ENCODE measurements at regions not wholly inside any gene's neighbourhood (a gene's known extent, or its start where the extent isn't known, plus 50 kb on each side); places are given as distances from the start of the nearest gene placed in this dataset.
"Not testable (repeated sequence)": the region's sequence is repeated elsewhere in the genome, so short reads cannot be mapped to it uniquely, and the experiment has no call there.

DNA sequence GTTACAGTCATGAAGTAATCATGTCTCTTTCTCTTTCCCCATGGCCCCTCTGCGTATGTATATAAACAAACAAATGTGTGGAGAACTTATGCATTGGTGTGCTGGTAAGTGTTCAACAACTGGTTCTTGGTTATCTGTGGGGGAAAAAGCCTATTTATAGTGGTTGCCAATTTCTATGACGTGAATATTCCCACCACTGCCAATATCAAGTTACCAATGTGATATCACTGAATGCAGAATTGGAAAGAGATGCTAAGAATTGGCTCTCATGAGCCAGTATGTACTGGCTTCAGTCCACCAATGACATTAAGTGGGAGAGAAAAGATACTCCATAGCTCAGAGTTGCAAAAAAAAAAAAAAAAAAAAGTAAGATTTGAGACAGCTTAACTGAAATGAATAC is 399.7 kb downstream of the REEP3 start:
- DNase-seq (ENCODE audit: low read depth) = no peak

DNA sequence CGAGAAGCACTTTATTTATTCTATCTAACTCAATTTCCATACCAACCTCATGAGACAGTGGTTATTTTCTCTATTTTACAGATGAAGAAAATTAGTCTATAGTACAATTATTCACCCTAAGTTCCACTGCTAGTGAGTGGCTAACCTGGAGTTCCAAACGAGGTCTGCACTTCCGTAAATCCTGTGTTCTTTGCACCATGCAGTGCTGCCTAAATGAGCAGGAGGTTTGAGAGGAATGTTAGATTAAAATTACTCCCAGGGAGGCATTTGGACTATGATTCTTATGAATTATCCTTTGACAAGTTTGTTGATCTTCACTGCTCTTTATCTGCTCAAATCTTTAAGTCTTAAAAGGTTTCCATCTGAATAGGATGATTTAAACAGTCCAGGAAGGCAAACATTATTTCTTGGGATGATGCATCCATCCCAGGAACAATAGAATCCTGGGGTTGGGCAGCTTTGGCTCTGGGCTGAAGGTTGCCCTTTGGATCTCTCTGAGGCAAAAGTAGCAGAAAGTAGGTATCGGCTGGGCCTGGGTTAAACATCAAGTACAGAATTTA is 400.8 kb downstream of the REEP3 start:
- no peak for DNase-seq (ENCODE audit: low read depth)

DNA sequence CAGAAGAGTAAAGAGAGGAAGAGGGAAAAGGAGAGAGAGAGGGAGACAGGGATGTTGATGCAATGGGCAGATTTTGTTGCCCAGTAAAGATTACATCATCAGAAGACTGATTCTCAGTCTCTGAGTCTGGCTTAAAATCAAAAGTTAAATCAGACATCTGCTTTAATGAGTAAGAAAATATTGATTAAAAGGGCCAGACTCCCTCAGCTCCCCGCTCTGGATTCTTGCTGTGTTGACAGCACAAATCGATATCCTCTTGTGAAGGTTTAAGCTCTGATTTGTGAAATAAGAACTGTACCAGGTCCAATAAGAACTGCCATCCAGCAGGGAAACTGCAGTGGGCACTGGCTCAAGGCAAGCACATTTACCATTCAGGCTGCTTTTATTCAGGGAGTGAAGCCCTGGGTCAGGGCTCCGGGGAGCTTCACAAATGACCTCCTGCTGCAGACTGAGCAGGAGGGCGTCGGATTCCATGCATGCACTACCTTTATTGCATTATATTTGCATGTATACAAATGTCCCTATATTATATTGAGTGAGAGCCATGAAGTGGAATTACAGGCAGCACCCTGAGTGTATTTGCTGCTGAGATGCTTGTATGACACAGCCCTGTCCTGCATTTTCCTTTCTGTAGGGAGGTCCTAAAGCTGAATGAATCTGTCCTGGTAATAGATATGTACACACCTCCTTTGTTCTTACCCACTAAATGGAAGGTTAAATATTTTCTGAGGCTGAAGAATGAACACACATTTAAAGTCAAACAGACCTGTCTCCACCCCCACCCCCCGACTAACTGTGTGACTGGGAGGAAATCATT is 401.5 kb downstream of the REEP3 start:
- no peak for DNase-seq (ENCODE audit: low read depth)

DNA sequence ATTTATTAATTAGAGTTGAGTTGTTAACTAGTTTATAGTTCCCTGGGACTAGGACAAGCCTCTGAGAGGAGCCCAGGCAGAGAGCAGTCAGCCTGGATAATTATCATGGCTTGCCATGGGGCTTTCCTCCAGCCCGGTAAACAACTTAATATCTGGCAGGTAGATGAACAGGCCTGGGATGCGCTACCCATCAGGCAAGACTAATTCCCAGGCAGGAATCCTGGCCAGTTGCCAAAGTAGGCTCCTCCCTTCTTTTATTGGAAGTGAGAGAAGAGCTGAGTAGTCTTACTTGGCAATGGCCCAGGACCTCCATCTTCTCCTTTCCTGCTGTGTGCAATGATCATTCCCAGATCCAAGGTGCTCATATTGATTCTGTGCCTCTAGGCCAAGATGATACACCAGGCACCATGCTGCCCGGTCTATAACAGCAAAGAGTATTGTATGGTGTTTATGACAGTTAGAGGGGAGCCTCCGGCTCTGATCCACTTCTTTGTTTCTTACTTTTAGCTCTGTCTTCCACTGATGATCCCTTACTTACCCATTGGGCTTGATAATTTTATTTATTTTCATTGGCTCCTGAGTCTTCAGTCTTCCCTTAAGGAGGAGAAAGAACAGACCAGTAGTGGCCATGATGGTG is 408.7 kb downstream of the REEP3 start:
- peak; percentile 7 for DNase-seq (ENCODE audit: low read depth)

DNA sequence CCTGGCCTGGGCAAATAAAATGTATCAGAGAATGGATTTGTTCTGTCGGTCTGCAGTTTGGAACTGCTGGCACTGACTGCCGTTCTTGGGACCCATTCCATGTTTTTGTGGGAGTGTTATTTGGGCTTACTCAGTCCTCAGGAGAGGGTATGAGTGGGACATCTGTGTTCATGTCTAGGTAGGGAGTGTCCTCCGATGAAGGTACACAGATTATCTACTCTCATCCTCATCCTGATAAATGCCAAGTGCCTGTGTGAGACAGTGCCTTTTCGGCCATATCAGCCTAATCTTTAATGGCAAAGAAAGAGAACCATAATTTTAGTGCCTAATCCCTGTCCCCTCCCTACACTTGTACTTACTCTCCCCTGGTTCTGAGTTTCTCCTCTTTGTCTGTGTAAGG is 409.4 kb downstream of the REEP3 start:
- no peak for DNase-seq (ENCODE audit: low read depth)

DNA sequence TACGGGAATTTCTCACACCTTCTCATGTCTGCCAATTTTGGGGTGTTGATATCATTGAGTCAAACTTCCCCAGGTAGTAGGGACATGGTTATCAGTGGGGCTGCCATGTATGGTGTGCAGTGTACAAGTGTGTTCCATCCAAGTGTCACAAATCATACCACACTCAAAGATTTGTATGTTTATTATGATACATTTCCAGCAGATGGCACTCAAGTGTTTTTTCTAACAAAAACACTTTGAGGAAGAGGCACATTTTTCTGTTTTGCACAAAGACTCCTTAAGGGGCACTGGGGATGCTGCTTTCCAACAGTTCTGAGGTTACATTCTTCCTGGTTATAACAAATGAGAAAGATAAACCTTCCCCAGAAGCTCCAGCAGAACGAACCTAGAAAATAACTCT is 414.5 kb downstream of the REEP3 start:
- DNase-seq (ENCODE audit: low read depth) = peak; percentile 5

DNA sequence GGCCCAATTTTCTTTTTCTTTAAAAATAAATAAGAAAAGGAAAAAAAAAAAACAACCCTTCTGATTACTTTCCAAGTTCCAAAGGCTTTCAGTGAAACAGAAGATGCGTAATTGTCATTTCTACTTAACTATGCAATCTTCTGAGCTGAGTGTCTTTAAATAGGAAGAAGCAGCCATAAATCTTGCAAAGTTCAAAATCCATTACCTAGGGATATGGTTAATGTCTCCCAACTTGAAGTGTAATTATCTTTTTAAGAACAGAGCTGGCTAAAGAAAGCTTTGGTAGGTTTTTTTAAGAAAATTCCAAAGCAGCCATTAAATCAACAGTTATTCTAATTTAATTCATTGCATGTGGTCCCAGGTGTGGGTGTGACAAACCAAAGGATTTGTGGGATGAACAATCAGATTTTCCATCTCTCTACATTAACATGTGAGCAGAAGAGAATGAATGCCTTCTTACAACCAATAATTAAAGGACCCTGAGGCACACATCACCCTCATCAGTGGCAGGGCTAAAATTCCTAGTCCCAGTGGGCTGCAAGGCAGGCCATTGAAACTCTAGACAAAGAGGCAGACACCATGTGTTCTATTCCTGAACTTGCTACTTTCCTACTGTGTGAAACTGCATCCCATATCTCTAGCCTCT is 419.2 kb downstream of the REEP3 start:
- no peak for DNase-seq (ENCODE audit: low read depth)

DNA sequence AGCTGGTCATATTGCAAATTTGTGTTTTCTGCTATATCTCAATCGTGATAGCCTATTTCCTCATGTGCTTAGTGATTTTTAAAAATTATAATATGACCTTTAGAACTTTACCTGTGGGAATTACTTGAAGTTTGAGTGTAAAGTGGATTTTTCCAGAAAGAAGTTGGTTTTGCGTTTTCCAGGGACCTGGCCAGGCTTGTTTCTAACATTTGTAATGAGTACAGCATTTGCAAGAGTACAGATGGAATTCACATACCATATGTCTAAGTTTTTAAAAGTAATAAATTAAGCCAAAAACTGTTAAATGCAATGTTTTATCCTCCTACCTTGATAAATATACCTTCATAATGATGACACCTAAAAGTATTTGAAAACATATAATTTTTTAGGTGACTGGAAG is 443.2 kb downstream of the REEP3 start:
- DNase-seq (ENCODE audit: low read depth) = no peak

DNA sequence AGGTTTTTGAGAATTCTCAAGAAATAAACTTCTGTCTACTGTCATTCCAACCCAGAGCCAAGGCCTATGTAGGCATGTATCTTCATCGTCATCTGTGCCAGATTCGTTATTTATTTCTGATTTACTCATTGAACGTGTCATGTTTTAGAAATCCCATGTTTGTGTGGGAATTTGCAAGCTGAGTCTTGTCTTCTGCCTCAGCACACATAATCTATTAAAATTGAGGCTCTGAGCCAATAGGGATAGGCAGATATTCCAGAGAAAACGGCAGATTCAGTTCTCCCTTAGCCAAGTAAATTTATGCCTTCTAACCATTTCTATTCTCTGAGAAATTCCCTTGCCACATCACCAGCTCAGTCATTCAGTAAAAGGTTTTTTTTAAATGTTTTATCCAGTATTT is 444.6 kb downstream of the REEP3 start:
- no peak for DNase-seq (ENCODE audit: low read depth)

DNA sequence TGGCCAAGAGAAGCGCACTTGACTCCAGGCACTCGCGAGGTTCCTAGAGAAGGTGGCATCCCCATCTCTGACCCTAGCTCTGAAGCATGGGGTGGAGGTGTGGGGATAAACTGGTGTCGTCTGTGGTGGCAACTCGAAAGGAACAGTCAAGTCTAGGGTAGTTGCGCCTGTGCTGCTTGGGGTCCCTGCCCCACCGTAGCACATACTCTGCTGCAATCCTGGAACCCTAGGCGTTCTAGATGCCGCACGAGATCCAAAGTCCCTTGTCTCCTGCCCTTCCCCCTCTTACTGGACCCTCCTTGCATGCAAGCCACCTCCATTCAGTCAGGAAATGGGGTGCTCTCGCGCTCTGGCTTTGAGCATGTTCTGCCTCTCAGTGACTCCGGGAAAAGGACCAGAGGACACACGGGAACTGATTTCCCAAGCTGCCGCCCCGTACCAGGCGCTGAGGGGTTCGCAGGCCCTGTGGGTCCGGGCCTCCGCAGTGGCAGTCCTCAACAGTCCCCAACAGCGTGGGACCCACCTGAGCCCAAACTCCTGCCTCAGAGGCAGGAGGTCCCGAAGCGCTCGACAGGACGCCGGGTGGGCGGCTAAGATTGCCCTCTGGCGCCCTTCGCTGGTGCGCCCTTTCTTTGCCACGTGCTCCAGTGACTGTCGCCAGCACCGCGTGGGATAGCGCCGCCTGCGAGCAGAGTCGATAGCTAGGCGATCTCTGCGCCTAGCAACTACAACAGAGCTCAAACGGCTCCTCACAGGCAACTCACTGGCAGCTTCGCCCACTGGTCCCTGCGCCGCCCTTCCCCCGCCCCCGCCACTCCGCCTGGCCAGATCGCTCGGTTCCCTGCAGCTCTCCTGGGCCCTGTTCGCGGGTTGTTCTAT is 452.0 kb downstream of the REEP3 start:
- no peak for DNase-seq (ENCODE audit: low read depth)

DNA sequence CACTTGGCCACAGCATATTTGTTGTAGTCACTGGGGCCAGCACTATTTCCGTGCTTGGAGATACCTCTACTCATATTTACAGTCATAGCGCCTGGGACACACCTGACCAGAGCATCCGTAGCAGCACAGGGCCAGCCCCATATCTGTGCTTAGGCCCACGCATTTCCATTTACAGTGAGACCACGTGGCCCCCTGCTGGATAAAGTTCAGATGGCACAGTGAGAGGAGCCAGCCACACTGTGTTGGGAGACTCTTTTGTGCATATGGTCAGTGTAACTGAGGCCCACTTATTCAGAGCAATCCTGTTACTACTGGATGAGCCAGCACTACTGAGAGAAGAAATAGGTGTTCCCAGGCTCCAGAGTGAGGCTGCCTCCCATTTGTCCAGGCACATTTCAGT is 455.3 kb downstream of the REEP3 start:
- DNase-seq (ENCODE audit: low read depth) = no peak

DNA sequence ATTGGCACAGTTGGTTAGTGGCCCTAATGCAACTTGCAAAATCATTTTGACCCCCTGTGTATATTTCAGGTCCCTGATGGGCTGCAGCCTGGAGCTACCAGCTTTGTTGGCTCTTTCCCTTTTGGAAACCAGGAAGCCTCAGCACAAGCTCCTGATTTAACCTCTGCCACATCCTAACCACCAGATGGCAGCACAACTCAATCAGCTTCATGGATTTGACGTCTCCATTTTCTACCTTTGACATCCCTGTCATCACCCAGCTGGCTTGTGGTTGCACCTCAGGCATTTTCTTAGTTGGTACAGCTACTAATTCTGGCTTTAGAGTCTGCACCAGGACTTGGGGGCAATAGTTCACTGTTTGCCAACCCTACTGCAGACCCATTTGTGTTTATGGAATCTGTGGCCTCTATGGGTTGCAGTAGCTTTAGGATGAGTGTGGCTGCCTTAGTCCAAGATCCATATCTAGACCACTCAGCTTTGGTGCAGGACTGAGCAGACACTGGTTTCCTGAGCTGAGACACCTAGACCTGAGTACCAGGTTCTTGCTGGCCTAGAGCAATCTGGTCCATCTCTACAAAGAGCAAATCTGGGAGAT is 456.2 kb downstream of the REEP3 start:
- DNase-seq (ENCODE audit: low read depth) = peak; percentile 10

DNA sequence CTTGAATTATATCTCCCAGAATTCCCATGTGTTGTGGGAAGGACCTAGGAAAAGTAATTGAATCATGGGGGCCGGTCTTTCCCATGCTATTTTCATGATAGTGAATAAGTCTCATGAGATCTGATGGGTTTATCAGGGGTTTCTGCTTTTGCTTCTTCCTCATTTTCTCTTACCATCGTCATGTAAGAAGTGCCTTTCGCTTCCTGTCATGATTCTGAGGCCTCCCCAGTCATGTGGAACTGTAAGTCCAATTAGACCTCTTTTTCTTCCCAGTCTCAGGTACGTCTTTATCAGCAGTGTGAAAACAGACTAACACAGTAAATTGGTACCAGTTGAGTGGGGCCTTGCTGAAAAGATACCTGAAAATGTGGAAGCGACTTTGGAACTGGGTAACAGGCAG is 459.7 kb downstream of the REEP3 start:
- DNase-seq (ENCODE audit: low read depth) = not testable (repeated sequence)

DNA sequence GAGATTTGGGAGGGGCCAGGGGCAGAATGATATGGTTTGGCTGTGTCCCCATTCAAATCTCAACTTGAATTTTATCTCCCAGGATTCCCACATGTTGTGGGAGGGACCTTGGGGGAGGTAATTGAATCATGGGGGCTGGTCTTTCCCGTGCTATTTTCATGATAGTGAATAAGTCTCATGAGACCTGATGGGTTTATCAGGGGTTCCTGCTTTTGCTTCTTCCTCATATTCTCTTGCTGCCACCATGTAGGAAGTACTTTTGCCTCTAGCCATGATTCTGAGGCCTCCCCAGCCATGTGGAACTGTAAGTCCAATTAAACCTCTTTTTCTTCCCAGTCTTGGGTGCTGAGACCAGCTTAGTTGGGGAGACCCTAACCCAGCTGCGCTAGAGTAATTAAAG is 462.9 kb downstream of the REEP3 start:
- not testable (repeated sequence) for DNase-seq (ENCODE audit: low read depth)

DNA sequence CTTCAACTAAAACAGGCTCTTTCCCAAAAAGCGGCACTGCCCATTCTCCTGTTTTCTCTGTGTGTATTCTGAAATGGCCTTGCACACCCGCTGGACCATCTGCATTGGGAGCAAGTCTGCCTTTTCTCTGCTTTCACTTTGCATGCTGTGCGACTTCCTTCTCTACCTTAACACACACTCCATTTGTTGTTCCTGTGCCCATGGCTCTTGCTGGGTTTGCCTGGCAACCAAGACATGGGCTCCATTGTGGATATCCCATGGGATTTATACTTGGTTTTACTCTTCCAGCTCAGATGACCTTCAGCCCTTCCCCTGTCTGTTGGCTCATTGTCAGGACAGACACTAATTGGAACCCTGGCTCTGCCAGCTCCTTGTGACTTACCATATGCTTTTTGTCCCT is 465.3 kb downstream of the REEP3 start:
- no peak for DNase-seq (ENCODE audit: low read depth)

DNA sequence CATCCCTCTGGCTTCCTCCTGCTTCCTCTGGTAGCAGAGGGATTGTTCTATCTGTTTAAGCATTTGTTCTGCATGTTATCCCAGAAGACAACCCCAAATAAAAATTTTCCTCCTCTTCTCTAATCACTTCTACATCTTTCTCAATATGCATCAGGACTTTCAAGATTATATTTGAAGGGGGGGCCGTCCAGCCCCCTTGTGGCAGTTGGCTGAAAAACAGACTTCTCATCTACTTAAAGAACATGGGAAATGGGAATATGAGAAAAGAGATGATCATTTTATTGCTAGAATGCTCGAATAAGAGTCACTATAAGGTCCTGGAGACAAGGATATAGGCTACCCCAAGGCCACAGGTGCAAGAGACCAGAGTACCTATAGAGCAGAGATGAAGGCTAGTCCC is 466.0 kb downstream of the REEP3 start:
- no peak for DNase-seq (ENCODE audit: low read depth)

DNA sequence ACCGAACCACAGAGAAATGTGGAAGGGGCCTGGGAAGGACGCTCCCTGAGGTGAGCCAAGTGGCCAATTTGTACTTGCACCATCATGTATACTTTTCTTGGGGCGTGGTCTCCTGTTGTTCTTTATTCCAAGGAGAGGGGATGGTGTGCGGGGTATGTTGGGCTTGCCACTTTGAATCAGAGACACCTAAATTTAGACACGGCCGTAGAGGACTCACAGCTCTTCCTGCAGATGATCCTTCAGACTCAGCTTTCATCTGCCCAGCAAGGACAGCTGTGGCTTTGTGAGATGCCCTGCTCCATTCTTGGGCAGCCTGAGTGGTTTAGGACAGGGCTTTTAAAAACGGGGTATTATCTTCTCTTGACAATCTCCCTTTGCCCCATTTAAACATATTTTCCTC is 473.2 kb downstream of the REEP3 start:
- no peak for DNase-seq (ENCODE audit: low read depth)

DNA sequence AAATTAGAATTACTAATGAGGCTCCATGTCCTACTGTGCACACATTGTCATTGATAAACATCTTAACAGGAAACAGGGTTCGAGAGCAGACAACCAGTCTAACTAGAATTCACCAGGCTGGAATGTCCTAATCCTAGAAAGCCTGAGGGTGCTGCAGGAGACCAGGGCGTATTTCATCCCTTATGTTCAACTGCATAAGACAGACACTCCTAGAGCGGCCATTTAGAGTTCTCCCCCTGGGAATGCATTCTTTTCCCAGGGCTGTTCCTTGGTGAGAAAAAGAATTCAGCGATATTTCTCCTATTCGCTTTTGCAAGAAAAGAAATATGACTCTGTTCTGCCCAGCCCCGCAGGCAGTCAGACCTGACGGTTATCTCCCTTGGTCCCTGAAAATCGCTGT is 486.0 kb downstream of the REEP3 start:
- no peak for DNase-seq (ENCODE audit: low read depth)

DNA sequence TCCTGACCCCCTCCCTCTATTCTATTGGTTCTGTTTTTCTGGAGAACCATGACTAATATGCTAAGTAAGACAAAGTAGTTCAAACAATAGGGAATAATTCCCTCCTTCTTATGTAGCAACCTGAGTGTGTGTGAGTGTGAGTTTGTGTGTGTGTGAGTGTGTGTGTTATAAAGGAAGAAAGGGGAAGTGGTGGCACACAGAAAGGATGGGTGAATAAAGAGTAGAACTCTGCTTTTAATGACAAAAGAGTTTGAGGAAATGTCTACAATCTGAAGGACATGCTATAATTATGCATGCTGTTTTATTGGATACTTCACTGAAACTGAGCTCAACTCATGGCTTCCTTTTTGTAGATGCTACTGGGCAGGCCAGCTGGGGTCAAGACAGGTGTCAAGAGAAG is 489.5 kb downstream of the REEP3 start:
- no peak for DNase-seq (ENCODE audit: low read depth)

DNA sequence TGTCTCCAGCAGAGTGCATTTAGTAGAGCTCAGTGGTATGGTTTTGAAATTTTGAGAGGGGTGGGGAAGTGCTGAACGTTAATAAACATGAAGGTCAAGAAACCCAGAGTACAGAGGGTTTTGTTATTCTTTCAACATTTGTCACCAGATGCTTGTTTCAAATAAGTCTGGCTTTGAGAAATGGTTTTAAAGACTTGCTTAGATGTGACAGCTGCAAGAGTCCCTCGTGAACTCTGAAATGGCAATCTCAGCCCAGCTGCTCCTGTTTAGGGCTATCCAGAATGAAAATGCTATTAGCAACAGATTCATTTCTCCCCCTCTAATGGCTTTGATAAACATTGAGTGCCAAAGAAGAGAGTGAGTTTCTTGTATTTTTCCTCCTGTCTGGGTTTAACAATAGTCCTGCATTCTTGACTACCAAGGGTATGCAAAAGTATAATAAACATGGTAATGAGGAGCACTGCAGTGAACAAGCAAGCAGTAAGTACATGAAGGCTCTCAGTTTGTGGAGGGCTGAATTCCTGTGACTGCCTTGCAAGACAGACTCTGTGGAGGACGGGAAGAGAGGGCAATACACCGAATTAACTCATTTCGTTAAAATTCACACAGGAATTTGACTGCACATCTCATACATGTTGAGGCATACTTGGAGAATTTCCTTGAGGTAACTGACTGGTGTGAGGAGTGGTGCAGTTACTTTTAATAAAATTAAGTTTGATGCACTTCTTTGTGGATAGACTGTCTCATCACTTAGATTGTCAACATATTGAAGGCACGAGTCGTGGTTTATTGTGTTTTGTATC is 490.9 kb downstream of the REEP3 start:
- DNase-seq (ENCODE audit: low read depth) = no peak

DNA sequence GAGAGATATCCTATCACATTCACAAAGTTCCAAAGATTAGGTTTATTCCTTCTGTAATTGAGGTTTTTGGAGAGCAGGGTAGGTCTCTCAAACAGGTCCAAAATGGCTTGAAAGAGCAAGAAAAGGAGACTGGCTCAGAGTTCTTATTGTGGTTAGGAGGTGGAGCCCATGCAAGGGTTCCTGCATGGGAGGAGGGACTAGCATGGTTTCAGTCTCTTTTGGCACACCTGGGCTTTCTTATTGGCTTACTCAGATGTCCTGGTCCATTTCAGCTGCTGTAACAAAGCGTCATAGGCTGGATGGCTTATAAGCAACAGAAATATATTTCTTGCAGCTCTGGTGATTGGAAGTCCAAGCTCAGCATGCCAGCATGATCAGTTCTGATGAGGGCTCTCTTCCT is 493.1 kb downstream of the REEP3 start:
- no peak for DNase-seq (ENCODE audit: low read depth)

Data from RPMI7951 (cell line).